Sciatic nerve (tissue), 2 donors: ENCODE measurements at regions not wholly inside any gene's neighbourhood (a gene's known extent, or its start where the extent isn't known, plus 50 kb on each side); places are given as distances from the start of the nearest gene placed in this dataset.
"Not testable (repeated sequence)": the region's sequence is repeated elsewhere in the genome, so short reads cannot be mapped to it uniquely, and the experiment has no call there.

Experiments
- ATAC-seq: fragments of 200-7000 bp; cut with Tn5 transposase; one replicate; pipeline ENCODE4 v1.9.1; 2020; ENCODE audit warnings: mild to moderate bottlenecking, moderate library complexity
- DNase-seq: peaks from one replicate; pipeline ENCODE4 v3.0.0-alpha.2; 2020; ENCODE audit warnings: low spot score
- intact Hi-C: fragments of 100-400 bp; cut with DNase I; formaldehyde crosslinking; loops from one replicate; pipeline ENCODE4 v1.14.2; 2022
- donor health status: DM: no; HTN: no; CAD: no.
- donor health status: DM: no; HTN: no; CAD: no.

DNA sequence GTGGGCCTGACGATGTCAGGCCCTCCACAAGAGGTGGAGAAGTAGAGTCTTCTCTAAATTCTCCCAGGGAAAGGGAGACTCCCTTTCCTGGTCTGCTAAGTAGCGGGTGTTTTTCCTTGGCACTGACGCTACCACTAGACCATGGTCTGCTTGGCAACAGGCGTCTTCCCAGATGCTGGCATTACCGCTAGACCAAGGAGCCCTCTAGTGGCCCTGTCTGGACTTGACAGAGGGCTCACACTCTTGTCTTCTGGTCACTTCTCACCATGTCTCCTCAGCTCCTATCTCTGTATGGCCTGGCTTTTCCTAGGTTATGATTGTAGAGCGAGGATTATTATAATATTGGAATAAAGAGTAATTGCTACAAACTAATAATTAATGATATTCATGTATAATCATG lies 51.1 kb upstream of the RASSF6 start:
- ATAC-seq, intact Hi-C loops, DNase-seq: not testable (repeated sequence)

DNA sequence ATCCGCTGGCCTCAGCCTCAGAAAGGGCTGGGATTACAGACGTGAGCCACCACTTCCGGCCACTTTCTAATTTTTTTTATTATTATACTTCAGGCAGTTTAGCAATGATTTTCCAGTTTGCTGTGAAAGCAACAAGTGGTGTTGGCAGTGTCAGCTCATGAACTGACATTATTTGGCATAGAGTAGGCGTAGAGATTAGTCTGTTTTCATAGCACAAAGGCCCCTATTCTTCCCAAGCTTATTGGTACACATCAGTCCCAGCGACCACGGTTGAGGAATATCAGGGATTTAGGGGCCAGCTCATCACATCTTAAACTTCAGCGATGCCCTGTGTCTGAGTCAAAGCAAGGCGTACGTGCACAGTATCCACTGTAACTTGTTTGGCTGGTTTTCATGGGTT lies 53.0 kb upstream of the RASSF6 start:
- intact Hi-C loops = no loop called here
- no peak for DNase-seq
- ATAC-seq = no peak

DNA sequence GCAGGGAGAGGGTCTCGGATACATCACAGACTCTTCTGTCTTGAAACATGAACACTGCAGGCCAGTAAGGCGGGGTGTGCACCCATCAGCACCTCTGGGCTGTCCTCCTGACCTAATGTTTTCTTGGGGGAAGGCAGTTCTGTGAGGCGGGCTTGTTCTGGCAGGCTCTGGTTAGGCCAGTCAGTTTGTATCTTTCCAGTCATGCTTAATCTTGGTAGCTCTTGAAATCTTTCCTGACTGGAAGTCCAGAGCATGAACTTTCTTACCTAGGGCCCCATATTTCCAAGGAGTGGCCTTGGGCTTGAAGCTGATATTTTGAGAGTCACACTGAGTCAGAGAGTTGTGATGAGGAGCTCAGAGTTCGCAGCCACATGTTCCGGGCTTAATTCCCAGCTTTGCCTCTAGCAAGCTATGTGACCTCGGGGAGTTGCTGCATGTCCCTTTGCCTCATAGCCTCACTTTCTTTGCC lies 54.2 kb upstream of the RASSF6 start:
- no peak for ATAC-seq
- intact Hi-C loops = no loop called here
- DNase-seq = no peak

DNA sequence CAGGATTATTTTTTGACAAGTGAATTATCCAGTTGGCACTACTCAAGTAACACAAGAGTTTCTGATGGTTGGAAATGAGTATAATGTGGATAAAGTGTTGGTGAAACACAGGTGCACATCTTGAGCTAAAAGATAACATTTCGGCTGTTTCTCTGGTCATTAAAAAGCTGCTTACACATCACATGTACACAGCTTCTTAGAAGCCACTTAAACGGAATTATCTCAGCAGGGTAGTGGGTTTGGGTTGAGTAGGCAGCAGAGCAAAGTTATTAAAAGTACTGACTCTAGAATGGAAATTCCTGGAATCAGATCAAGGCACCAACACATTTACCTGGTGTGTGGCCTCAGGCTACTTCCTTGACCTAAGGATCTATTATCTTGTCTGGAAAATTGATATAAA lies 55.4 kb upstream of the RASSF6 start:
- intact Hi-C loops = no loop called here
- DNase-seq (no peak), ATAC-seq (no peak)

DNA sequence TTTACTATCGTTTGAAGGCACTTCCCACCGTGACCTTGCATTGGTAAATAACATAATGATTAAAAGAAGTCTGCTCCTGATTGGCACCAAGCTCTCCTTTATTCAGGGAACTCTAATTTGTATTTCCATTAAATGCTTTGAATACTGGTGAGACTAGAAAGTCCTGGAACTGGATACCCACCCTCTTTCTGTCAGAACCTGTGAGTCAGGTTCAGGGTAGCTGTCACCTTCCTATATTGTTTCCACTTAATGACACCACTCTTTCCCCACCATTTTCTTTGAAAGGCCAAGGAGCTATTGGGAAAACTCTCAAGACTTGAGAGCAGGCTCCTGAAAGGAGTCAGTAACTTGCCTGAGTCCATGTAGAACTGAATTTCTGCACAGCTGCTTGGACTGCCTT lies 55.9 kb upstream of the RASSF6 start:
- no peak for ATAC-seq
- no peak for DNase-seq
- intact Hi-C loops = no loop called here

DNA sequence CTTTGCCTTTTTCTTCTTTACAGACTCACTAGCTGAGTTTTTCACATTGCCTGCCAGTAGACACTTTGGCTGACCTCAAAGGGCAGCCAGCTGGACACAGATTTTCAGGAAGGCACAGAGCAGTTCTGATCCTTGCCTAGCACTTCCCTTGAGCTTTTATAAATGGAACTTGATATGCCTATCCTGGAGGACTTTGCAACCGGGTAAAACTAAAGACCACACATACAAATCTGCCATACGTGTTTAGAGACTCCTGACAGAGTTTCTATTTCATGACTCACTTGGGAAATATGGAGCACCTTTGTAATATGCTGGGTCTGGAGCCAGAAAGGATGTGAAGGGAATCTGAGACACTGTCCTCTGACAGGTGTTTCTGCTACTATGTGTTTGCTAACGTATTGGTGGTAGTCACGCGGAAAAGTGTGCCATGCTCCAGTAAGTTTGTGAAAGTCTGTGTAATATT lies 56.7 kb upstream of the RASSF6 start:
- intact Hi-C loops = no loop called here
- DNase-seq = no peak
- peak; percentile 65 for ATAC-seq

DNA sequence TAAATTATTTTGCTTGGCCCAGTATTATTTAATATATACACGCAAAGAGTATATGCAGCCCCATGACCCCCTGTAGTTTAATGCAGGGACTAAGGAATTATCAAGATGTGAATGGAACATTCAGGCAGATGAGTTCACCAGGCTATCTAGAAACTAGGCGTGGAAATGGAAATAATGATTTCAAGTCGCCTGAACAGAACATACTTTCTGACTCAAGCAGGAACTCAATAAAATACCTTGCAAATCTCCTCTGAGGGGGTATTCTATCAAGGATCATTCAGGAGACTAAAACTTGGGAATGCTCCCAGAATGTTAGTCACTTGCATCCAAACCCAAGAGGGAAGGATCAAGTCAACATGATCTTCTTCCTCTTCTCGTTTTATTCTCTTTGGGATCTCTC lies 59.6 kb upstream of the RASSF6 start:
- ATAC-seq = no peak
- intact Hi-C loops = no loop called here
- no peak for DNase-seq

DNA sequence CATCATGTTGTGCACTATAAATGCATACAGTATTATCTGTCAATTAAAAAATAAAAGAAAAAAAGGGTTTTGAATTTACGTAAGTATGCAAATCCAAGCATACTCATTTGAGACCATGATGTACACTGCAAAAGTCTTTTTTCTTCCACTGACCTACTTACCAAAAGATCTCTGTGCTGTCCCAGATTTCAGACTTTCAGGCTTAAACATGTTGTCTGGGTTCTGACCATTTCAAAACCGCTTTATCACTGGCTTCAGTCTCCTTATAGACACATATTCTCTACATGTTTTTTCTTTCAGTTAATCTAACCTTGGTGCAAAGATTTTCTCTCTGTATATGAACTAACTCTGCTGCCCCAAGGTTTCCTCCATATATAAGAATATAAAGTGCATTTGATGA lies 58.6 kb upstream of the CXCL8 start:
- ATAC-seq (no peak), DNase-seq (no peak)
- intact Hi-C loops = no loop called here

DNA sequence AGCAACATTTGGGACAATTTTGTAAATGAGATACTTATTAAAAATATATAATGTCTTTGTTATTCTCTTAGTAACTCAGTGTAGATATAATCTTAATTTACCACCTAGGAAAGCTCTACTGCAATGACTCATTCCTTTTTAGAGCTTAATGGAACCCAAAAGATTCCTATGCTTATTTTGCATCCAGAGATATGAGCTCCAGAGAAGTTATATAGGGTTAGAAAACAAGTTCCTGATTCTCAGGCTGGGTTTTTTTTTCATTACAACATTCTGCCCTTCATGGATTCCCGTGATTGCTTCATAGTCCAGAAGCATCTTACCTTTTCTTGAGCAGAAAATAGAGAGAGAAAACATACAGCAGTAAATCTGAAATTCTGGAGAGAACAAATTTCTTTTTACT lies 57.9 kb upstream of the CXCL8 start:
- intact Hi-C loops = no loop called here
- DNase-seq (no peak), ATAC-seq (no peak)

DNA sequence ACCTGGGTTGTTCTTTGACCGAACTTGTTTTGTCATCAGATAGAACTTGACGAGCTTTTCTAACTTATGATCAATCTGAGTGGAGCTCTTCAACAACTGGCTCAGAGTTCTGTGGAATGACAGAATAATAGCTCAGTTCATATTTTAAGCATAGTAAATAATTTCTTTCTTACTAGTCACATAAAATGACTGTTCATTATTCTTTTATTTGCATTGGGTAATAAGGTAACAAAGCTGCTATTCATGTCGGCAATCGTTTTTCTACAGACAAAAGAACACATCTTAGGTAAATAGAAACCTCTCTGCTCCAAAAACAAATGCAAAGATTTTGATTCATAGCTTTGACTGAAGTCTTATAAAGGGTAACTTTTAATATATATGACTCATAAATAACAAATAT lies 57.3 kb upstream of the CXCL8 start:
- ATAC-seq (no peak), DNase-seq (no peak)
- intact Hi-C loops = no loop called here

DNA sequence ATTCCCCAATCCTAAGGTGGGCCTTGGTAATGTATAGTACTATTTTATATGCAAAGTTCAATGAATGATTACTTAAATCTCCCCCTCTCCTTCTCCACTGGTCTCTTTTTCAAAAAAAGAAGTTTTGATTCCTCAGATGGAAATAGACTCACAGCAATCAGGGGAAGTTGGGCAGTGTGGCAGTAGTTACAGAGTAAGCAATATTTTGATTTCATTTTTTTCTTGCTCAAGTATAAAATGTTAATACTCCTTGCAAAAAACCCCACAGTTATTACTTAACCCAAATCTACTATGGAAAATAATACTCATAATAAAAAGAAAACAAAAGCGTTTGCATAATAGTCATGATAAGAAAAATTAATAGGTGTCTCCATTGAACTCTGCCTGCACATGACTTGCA lies 56.9 kb upstream of the CXCL8 start:
- no peak for ATAC-seq

DNA sequence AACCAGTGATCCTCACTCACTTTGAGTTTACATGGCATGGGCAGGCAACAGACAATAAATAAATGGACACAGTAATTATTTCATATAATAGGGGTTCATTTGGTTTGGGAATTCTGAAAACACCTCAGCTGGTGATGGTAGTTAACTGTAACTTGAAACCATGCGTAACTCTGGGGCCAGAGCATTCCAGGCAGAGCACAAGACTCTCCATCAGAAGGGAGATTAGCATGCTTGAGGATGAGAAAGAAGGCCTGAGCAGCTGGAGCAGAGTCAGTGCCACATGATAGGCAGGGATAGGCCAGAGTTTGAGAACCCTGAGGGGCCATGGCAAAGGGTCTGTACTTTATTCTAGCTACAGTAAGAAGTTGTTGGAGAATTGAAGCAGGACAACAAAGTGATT lies 56.3 kb upstream of the CXCL8 start:
- DNase-seq (no peak), ATAC-seq (no peak)
- intact Hi-C loops = no loop called here

More for the DNA sequence above, 56.9 kb upstream of the CXCL8 start:
- DNase-seq = no peak
- intact Hi-C loops = no loop called here

DNA sequence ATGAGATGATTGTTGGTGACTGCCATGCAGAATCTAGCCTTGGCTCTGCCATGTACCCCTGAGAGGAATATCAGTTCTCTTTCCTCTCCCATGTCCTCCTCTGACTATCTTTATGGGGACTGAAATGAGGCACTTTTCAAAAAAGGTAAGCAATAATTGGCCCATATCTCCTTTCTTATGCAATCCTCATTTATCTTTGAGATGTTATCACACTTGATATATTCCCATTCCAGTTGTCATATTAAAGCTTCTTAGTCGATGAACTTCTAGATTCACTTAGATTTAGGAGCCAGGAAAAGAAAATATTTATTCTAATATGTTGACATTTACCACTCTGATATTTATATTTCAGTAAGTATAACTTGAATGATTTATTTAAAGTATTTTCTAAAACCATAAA lies 55.3 kb upstream of the CXCL8 start:
- DNase-seq (no peak), ATAC-seq (no peak)
- intact Hi-C loops = no loop called here

DNA sequence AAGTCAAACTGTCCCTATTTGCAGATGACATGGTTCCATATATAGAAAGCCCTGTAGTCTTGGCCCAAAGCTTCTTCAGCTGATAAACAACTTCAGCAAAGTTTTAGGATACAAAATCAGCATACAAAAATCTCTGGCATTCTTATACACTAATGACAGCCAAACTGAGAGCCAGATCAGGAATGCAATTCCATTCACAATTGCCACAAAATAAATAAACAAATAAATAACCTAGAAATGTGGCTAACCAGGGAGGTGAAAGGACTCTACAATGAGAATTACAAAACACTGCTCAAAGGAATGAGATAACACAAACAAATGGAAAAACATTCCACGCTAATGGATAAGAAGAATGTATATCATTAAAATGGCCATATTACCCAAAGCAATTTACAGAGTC lies 52.9 kb upstream of the CXCL8 start:
- intact Hi-C loops = no loop called here
- ATAC-seq = no peak
- DNase-seq = no peak

DNA sequence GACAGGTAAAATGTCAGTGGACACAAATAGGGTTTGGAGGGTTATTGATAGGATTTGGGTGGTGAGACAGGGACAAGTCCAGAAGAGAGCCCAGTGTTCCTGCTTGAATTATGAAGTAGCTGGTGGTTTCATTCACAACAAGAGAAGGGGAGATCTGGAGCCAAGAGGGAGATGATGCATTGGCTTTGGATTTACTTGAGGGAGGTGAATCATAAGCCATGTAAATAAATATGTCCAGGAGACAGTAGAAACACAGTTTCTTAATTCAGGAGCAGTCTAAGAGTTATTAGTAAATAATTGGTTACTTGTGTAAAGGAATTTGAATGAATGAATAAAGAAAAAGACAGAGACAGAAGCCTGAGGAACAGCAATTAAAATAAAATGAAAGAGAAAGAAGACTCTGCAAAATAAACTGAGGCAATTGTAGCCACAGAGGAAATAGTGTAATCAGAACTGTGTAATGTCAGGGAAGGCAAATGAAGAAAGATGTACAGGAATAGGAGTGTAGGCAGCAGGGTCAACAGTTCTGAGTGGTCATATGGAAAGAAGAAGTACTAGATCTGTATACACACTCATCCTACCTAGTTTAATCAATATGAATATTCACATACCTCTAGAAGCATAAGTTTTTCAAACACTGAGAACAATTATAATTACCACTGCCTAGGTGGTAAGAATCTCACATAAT lies 50.2 kb upstream of the CXCL8 start:
- intact Hi-C loops = no loop called here
- ATAC-seq (no peak), DNase-seq (no peak)
